NCI-H1105 treated with DMSO at 0.1 percent for 48 hours (cell line): ENCODE measurements at regions not wholly inside any gene's neighbourhood (a gene's known extent, or its start where the extent isn't known, plus 50 kb on each side); places are given as distances from the start of the nearest gene placed in this dataset.
"Not testable (repeated sequence)": the region's sequence is repeated elsewhere in the genome, so short reads cannot be mapped to it uniquely, and the experiment has no call there.

Experiments used
- DNase-seq: peaks from one replicate; lab custom pipeline; 2025; lab: John Stamatoyannopoulos, UW

GRCh38 chr2:88802026-88802425, 110.6 kb downstream of the RPIA start:
- not testable (repeated sequence) for DNase-seq

- DNase-seq = no peak
Measured at GRCh38 chr2:88807237-88807962, 115.9 kb downstream of the RPIA start.

GRCh38 chr2:88808083-88808482, 116.6 kb downstream of the RPIA start:
- DNase-seq = no peak

- no peak for DNase-seq
Measured at GRCh38 chr2:88808652-88809051, 117.2 kb downstream of the RPIA start.

- no peak for DNase-seq
Measured at GRCh38 chr2:88809216-88809615, 117.7 kb downstream of the RPIA start.

- no peak for DNase-seq
Measured at GRCh38 chr2:88810017-88810416, 118.5 kb downstream of the RPIA start.

- no peak for DNase-seq
Measured at GRCh38 chr2:88810488-88810887, 119.0 kb downstream of the RPIA start.

GRCh38 chr2:88811233-88811632, 119.8 kb downstream of the RPIA start:
- DNase-seq = no peak

- no peak for DNase-seq
Measured at GRCh38 chr2:88811681-88812080, 120.2 kb downstream of the RPIA start.

- no peak for DNase-seq
Measured at GRCh38 chr2:88813612-88814011, 122.1 kb downstream of the RPIA start.

GRCh38 chr2:88815282-88815681, 123.8 kb downstream of the RPIA start:
- DNase-seq = no peak

- DNase-seq = no peak
Measured at GRCh38 chr2:88815697-88816096, 124.2 kb downstream of the RPIA start.

- no peak for DNase-seq
Measured at GRCh38 chr2:88818381-88818780, 126.9 kb downstream of the RPIA start.

- DNase-seq = no peak
Measured at GRCh38 chr2:88824951-88825350, 133.5 kb downstream of the RPIA start.

GRCh38 chr2:88826399-88826798, 134.9 kb downstream of the RPIA start:
- no peak for DNase-seq

- DNase-seq = no peak
Measured at GRCh38 chr2:88827821-88828220, 136.3 kb downstream of the RPIA start.

- peak; percentile 29 for DNase-seq
Measured at GRCh38 chr2:88828397-88829137, 137.1 kb downstream of the RPIA start.

GRCh38 chr2:88829607-88830463, 138.4 kb downstream of the RPIA start:
- DNase-seq = no peak

GRCh38 chr2:88831071-88831791, 139.8 kb downstream of the RPIA start:
- DNase-seq = no peak

GRCh38 chr2:88831792-88832248, 140.3 kb downstream of the RPIA start:
- no peak for DNase-seq

- DNase-seq = no peak
Measured at GRCh38 chr2:88832311-88832991, 141.0 kb downstream of the RPIA start.
